MM.1S (cell line): ENCODE measurements at regions not wholly inside any gene's neighbourhood (a gene's known extent, or its start where the extent isn't known, plus 50 kb on each side); places are given as distances from the start of the nearest gene placed in this dataset.

Source experiments
- DNase-seq: peaks from one replicate; pipeline ENCODE4 v3.0.0-alpha.2; 2015
- H2AFZ ChIP-seq: fragments of 300-600 bp; sonication (generic); 2 replicates; pipeline ENCODE4 v1.6.0; 2016; ENCODE audit warnings: antibody characterized with exemption, low read length
- H3F3A ChIP-seq: fragments of 300-600 bp; sonication (generic); 2 replicates; pipeline ENCODE4 v1.6.1; 2016; ENCODE audit warnings: mild to moderate bottlenecking, antibody characterized with exemption, low read length, moderate library complexity, mixed read lengths; ENCODE audit not compliant: insufficient read depth
- H3K27ac ChIP-seq: fragments of 300-600 bp; sonication (generic); 2 replicates; pipeline ENCODE4 v1.5.1; 2016; ENCODE audit warnings: mild to moderate bottlenecking, low read length
- H3K27me3 ChIP-seq: fragments of 300-600 bp; sonication (generic); replicated peaks from 2 replicates; pipeline ENCODE4 v1.6.0; 2016; ENCODE audit warnings: low read length; ENCODE audit not compliant: insufficient read depth
- H3K36me3 ChIP-seq: fragments of 300-600 bp; sonication (generic); replicated peaks from 2 replicates; pipeline ENCODE4 v1.6.1; 2016; ENCODE audit warnings: mild to moderate bottlenecking, low read length, mixed read lengths; ENCODE audit not compliant: insufficient read depth
- H3K4me1 ChIP-seq: fragments of 300-600 bp; sonication (generic); 2 replicates; pipeline ENCODE4 v1.6.1; 2016; ENCODE audit warnings: low read length, mixed read lengths
- H3K4me2 ChIP-seq: fragments of 300-600 bp; sonication (generic); 2 replicates; pipeline ENCODE4 v1.6.0; 2016; ENCODE audit warnings: low read depth, low read length
- H3K4me3 ChIP-seq: fragments of 300-600 bp; sonication (generic); 2 replicates; pipeline ENCODE4 v1.5.1; 2016; ENCODE audit warnings: low read length, mixed read lengths
- H3K79me2 ChIP-seq: fragments of 300-600 bp; sonication (generic); 2 replicates; pipeline ENCODE4 v1.6.1; 2016; ENCODE audit warnings: mixed run types, low read length, mixed read lengths
- H3K9ac ChIP-seq: fragments of 300-600 bp; sonication (generic); 2 replicates; pipeline ENCODE4 v1.6.1; 2016; ENCODE audit warnings: low read length, mixed read lengths
- H3K9me2 ChIP-seq: fragments of 300-600 bp; sonication (generic); replicated peaks from 2 replicates; pipeline ENCODE4 v1.6.1; 2016; ENCODE audit warnings: mild to moderate bottlenecking, low read length, mixed read lengths; ENCODE audit not compliant: insufficient read depth
- H3K9me3 ChIP-seq: fragments of 300-600 bp; sonication (generic); replicated peaks from 2 replicates; pipeline ENCODE4 v1.6.1; 2016; ENCODE audit warnings: mild to moderate bottlenecking, low read length, mixed read lengths; ENCODE audit not compliant: insufficient read depth
- H4K20me1 ChIP-seq: fragments of 300-600 bp; sonication (generic); 2 replicates; pipeline ENCODE4 v1.6.1; 2016; ENCODE audit warnings: mild to moderate bottlenecking, low read length, moderate library complexity, mixed read lengths; ENCODE audit not compliant: insufficient read depth
- CTCF ChIP-seq: fragments of 300-600 bp; sonication (generic); IDR thresholded peaks from 2 replicates; pipeline ENCODE4 v1.5.1; 2016; ENCODE audit warnings: antibody characterized with exemption, low read length, mixed read lengths
- EZH2 ChIP-seq: fragments of 300-600 bp; sonication (generic); optimal IDR thresholded peaks from 2 replicates; pipeline ENCODE3; 2017; ENCODE audit warnings: low read depth, mild to moderate bottlenecking, antibody characterized with exemption, low read length, mixed read lengths
- EZH2phosphoT487 ChIP-seq: fragments of 300-600 bp; sonication (generic); IDR thresholded peaks from 2 replicates; pipeline ENCODE4 v1.6.1; 2018; ENCODE audit warnings: antibody characterized with exemption, low read length

- Histone ChIP-seq H3F3A (no peaks in the 10 kb centered on the region), H3K36me3 (no peaks in the 10 kb centered on the region), H3K27ac (no peak overlapping the region), H3K9me2 (no peaks in the 10 kb centered on the region), H4K20me1 (no peaks in the 10 kb centered on the region), H3K27me3 (no peaks in the 10 kb centered on the region), H2AFZ (no peak overlapping the region), H3K4me1 (no peaks in the 10 kb centered on the region), H3K4me2 (no peak overlapping the region), H3K9ac (no peak overlapping the region), H3K4me3 (no peak overlapping the region), H3K9me3 (no peaks in the 10 kb centered on the region), H3K79me2 (no peaks in the 10 kb centered on the region)
- DNase-seq, result no peak
- TF ChIP-seq EZH2phosphoT487 (no peak), CTCF (no peak), EZH2 (no peak)
Measured at GRCh38 chr12:66934302-66935062, 255.6 kb upstream of the GRIP1 start.

- no peaks in the 10 kb centered on the region for H3K27me3 ChIP-seq
- H2AFZ ChIP-seq, result no peak overlapping the region
- no peaks in the 10 kb centered on the region for H4K20me1 ChIP-seq
- H3K4me1 ChIP-seq, result no peaks in the 10 kb centered on the region
- no peaks in the 10 kb centered on the region for H3K9me2 ChIP-seq
- H3K27ac ChIP-seq, result no peak overlapping the region
- no peak overlapping the region for H3K9ac ChIP-seq
- no peaks in the 10 kb centered on the region for H3F3A ChIP-seq
- H3K79me2 ChIP-seq, result no peaks in the 10 kb centered on the region
- DNase-seq, result no peak
- TF ChIP-seq EZH2, result no peak
- TF ChIP-seq CTCF, result no peak
- no peak for TF ChIP-seq EZH2phosphoT487
- H3K4me2 ChIP-seq, result no peak overlapping the region
- H3K9me3 ChIP-seq, result no peaks in the 10 kb centered on the region
- H3K4me3 ChIP-seq, result no peak overlapping the region
- H3K36me3 ChIP-seq, result no peaks in the 10 kb centered on the region
Measured at GRCh38 chr12:66941150-66941549, 262.3 kb upstream of the GRIP1 start.

GRCh38 chr12:66942741-66943465, 264.0 kb upstream of the GRIP1 start:
- DNase-seq, result no peak
- H3K9me2 ChIP-seq, result no peaks in the 10 kb centered on the region

More at GRCh38 chr12:66942741-66943465, 264.0 kb upstream of the GRIP1 start:
- Histone ChIP-seq H3F3A (no peaks in the 10 kb centered on the region), H3K4me2 (no peak overlapping the region), H3K27me3 (no peaks in the 10 kb centered on the region), H3K9ac (no peak overlapping the region), H3K4me1 (no peaks in the 10 kb centered on the region), H3K36me3 (no peaks in the 10 kb centered on the region), H3K27ac (no peak overlapping the region), H3K9me3 (no peaks in the 10 kb centered on the region), H3K79me2 (no peaks in the 10 kb centered on the region), H2AFZ (no peak overlapping the region), H3K4me3 (no peak overlapping the region), H4K20me1 (no peaks in the 10 kb centered on the region)
- TF ChIP-seq EZH2 (no peak), CTCF (no peak), EZH2phosphoT487 (no peak)
